ENCODE measurements at regions not wholly inside any gene's neighbourhood (a gene's known extent, or its start where the extent isn't known, plus 50 kb on each side); places are given as distances from the start of the nearest gene placed in this dataset.

GRCh38 chr4:137694138-137694537, 161.8 kb upstream of the PCDH18 start:
- ATAC-seq (no peak), FAIRE-seq (no peak), DNase-seq (ENCODE audit: low read depth, low spot score) (no peak)
- TF ChIP-seq, protein P1, sequence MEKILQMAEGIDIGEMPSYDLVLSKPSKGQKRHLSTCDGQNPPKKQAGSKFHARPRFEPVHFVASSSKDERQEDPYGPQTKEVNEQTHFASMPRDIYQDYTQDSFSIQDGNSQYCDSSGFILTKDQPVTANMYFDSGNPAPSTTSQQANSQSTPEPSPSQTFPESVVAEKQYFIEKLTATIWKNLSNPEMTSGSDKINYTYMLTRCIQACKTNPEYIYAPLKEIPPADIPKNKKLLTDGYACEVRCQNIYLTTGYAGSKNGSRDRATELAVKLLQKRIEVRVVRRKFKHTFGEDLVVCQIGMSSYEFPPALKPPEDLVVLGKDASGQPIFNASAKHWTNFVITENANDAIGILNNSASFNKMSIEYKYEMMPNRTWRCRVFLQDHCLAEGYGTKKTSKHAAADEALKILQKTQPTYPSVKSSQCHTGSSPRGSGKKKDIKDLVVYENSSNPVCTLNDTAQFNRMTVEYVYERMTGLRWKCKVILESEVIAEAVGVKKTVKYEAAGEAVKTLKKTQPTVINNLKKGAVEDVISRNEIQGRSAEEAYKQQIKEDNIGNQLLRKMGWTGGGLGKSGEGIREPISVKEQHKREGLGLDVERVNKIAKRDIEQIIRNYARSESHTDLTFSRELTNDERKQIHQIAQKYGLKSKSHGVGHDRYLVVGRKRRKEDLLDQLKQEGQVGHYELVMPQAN (conservative IDR thresholded peaks at IDR 0.05) = no peak
- TF ChIP-seq DPF2 (IDR thresholded peaks at IDR 0.05) (no peak), SMC3 (IDR thresholded peaks at IDR 0.05; ENCODE audit: borderline replicate concordance, low read length) (no peak), MLLT1 (IDR thresholded peaks at IDR 0.05) (no peak), EED (IDR thresholded peaks at IDR 0.05; ENCODE audit: low read depth) (no peak), CEBPB (IDR thresholded peaks at IDR 0.05; ENCODE audit: borderline replicate concordance in 1 of 2, low read depth in 2 of 2, low read length in 2 of 2) (no peak), MTA3 (IDR thresholded peaks at IDR 0.05; ENCODE audit: borderline replicate concordance, low read length) (no peak), KLF5 (IDR thresholded peaks at IDR 0.05; ENCODE audit: partially characterized antibody) (no peak), TCF7 (IDR thresholded peaks at IDR 0.05; ENCODE audit: borderline replicate concordance) (no peak), GABPA (IDR thresholded peaks at IDR 0.05; ENCODE audit: low read depth) (no peak), NFYB (IDR thresholded peaks at IDR 0.05; ENCODE audit: insufficient read depth, low read depth, low read length) (no peak), BMI1 (IDR thresholded peaks at IDR 0.05; ENCODE audit: borderline replicate concordance) (no peak), POLR2A (IDR thresholded peaks at IDR 0.05; ENCODE audit: low read depth, low read length) (no peak), FOXK2 (IDR thresholded peaks at IDR 0.05) (no peak), CHD2 (IDR thresholded peaks at IDR 0.05; ENCODE audit: borderline replicate concordance, low read depth, low read length) (no peak), RCOR1 (conservative IDR thresholded peaks at IDR 0.05; ENCODE audit: low read depth, low read length) (no peak)
- ChIA-PET RAD21 (ENCODE audit: unreplicated experiment) (no interaction called here), CTCF (no interaction called here), SMC1A (ENCODE audit: uncharacterized antibody, unreplicated experiment) (interaction anchor here (0.6 to 0.8 kb wide), 2 partner anchors 14 to 841 kb away, joined by 3 read pairs; no protein-coding TSS in a partner anchor), POLR2A (no interaction called here)
- H3K79me2 ChIP-seq (ENCODE audit: control insufficient read depth, insufficient read depth, low read length) = no peaks in the 10 kb centered on the region
- no peaks in the 10 kb centered on the region for H3K9me3 ChIP-seq (replicated peaks; ENCODE audit: control insufficient read depth, insufficient read depth, low read length)
- no peaks in the 10 kb centered on the region for H3K4me1 ChIP-seq (ENCODE audit: control insufficient read depth, insufficient read depth, low read length)
- no peak overlapping the region for H3K9ac ChIP-seq (ENCODE audit: control insufficient read depth, insufficient read depth, low read length)
- no peaks in the 10 kb centered on the region for H3K36me3 ChIP-seq (ENCODE audit: control insufficient read depth in 2 of 2, insufficient read depth in 2 of 2, low read length in 1 of 2)
- no peak overlapping the region for H3K4me3 ChIP-seq
- H4K20me1 ChIP-seq (ENCODE audit: control insufficient read depth, insufficient read depth) = no peaks in the 10 kb centered on the region
- no peak overlapping the region for H3K4me2 ChIP-seq (ENCODE audit: control insufficient read depth, insufficient read depth)
- no peak overlapping the region for H2AFZ ChIP-seq (ENCODE audit: control insufficient read depth, low read depth, low read length)
- intact Hi-C loops (cut with micrococcal nuclease; ENCODE audit: unreplicated experiment) = no loop called here
- BruUV-seq (replicated peaks) = no TSS peak
- no peaks in the 10 kb centered on the region for H3K27me3 ChIP-seq (replicated peaks in 1 of 2; ENCODE audit: control insufficient read depth in 2 of 2, insufficient read depth in 2 of 2, low read length in 1 of 2)
- in situ Hi-C loops (cut with MboI) = no loop called here
- no peak overlapping the region for H3K27ac ChIP-seq (ENCODE audit: control insufficient read depth, insufficient read depth)
- whole genome bisulfite sequencing (ENCODE audit: insufficient coverage, insufficient replicate concordance, low lambda C conversion rate, missing lambda C conversion rate) = 95% methylated on average over 1 of the region's 1 CpG

All from GM12878 (cell line).